Hematopoietic multipotent progenitor cell treated with erythropoietin and hydrocortisone succinate and interleukin-3 and kit ligand, for 6 days (in vitro differentiated cells): ENCODE measurements at regions not wholly inside any gene's neighbourhood (a gene's known extent, or its start where the extent isn't known, plus 50 kb on each side); places are given as distances from the start of the nearest gene placed in this dataset.
"Not testable (repeated sequence)": the region's sequence is repeated elsewhere in the genome, so short reads cannot be mapped to it uniquely, and the experiment has no call there.

Experiments used
- DNase-seq: peaks from one replicate; pipeline ENCODE4 v3.0.0-alpha.2; 2015

DNA sequence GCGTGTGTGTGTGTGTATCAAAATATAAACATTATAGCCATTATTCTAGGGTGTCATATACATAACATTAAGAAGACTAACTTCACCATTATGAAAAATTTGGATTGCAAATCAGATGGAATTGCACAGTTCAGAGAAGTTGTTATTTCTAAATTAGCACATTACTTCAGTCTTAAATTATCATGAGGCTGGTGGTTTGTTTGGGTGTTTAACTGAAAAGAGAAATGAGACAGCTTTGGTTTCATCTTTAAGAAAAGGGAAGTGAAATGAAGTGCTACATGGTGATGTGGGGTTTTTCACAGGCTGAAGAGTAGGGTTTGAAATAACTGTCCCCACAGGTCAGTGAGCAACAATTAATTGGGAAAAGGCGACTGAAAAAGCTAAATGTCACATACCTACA is 161.2 kb upstream of the XIRP2 start:
- peak; percentile 4 for DNase-seq

DNA sequence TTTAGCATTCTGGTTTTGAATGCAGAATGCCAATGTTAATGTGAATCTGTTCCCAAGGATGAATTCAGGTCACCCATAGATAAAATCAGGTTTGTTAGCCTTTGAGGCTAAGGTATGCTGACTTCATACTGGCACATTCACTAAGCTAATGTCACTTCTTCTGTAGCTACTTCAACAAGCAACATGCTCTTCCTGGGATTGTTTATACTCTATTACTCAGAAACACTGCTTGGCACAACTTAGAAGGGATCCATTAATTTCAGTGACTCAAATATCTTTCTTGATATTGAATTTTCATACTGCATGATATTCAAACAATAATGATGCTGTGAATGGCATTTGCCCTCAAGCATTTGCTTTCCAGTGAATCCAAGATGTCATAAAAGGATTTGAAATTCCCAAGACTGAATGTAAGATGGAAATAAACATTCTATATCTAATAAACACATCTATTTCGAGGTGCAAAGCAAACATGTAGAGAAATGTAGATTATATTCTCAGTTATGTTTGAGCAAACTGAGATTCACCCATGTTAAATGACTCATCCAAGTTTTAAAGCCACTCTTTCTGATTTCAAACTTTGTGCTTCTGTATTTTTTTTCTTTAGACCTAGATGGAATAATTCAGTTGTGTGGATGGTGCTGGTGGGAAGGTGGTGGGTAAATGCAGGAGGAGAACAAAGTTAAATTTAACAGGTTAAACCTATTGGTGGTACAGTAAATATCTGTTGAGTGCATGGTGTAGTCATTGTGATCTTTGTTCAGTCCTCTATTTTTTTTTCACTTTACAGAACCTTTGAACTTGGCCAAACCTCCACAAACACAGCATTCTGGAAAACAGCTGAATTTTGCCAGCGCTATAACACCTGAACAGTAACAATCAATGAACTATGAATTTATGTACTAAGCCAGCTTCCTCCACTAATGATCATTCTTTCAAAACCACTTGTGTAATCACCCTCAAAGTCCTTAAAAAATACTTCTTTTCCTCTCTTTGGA is 162.1 kb upstream of the XIRP2 start:
- no peak for DNase-seq

DNA sequence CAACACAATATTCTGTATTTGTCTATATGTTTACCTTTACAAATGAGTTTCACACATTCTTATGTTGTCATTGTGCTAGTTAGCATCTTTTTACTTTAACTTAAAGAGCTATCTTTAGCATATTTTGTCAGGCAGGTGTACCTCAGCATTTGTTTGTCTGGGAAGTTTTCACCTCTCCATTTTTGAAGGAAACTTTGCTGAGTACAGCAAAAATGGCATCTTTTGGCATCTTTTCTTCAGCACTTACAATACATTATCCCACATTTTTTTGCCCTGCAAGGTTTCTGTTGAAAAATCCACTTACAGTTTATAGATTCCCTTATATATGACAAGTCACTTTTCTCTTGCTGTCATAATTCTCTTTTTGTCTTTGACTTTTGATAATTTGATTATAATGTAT is 171.3 kb upstream of the XIRP2 start:
- DNase-seq: no peak

DNA sequence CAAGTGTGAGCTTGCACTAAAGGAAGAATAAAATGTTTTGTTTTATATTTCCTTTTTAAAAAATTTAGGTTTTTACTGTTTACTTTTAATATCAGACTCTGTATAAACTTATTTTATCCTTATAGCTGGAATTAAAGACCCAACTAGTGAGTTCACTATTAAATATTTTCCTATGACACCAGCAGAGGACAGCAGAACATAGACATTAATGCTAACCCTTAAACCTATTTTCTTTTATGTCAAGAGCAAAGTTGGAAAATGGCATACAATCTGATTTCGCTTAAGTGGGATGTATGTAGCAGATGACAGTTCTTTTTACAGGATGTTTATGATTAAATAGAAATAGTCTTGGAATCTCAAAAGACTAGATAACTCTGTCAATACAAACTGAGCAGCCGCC is 188.2 kb upstream of the XIRP2 start:
- DNase-seq: no peak

DNA sequence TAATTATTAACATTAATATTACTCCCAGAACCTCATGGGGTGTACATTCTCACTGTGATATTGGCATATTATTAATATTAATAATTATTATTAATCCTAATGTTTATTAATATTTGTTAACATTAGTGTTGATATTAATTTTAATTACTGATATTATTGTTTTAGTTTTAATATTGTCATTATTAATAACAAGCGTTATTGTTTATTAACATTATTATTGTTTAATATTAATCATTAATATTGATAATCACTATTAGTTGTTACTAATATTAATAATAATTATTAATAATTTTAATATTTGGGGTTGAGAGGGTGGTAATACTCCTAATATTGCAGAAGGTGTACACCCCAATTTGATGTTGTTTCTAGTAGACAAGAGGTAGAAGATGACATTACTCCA is 193.1 kb upstream of the XIRP2 start:
- DNase-seq: no peak

DNA sequence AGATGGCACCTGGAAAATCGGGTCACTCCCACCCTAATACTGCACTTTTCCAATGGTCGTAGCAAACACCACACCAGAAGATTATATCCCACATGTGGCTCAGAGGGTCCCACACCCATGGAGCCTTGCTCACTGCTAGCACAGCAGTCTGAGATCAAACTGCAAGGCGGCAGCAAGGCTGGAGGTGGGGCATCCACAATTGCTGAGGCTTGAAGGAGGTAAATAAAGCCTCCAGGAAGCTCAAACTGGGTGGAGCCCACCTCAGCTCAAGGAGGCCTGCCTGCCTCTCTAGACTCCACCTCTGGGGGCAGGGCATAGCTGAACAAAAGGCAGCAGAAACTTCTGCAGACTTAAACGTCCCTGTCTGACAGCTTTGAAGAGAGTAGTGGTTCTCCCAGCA is 192.0 kb upstream of the SCN7A start:
- not testable (repeated sequence) for DNase-seq

DNA sequence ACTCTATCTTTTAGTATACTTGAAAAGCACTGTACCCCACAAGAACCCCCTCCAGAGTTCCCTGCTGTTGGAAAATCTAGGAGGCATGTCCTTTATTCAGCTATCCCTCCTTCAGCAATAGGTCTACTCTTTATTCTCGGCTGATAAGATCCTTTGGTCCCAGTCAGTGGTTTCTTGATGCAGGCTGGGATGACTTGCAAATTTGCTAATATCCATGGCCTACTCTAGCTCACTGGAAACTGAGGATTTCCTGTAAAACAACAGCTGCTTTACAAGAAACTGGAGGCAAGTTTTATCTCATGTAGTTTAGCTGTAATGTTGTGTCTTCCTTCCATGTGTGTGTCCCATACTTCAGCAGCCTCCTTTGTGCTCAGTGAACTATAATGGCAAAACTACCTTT is 183.9 kb upstream of the SCN7A start:
- DNase-seq: peak; percentile 15

DNA sequence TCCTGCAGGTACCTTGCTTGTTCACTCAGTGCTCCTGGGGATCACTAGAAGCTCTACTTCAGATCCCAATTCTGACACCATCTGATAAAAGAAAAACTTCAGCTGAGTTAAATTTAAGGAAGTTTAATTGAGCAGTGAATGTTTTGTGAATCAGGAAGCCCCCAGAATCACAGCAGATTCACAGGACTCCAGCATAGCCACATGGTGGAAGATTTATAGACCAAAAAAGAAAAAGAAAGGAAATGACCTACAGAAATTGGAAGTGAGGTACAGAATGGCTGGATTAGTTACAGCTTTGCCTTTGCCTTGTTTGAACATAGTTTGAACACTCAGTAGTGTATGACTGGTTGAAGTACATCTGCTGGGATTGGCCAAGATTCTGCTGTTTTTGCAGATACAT is 182.7 kb upstream of the SCN7A start:
- DNase-seq: no peak

DNA sequence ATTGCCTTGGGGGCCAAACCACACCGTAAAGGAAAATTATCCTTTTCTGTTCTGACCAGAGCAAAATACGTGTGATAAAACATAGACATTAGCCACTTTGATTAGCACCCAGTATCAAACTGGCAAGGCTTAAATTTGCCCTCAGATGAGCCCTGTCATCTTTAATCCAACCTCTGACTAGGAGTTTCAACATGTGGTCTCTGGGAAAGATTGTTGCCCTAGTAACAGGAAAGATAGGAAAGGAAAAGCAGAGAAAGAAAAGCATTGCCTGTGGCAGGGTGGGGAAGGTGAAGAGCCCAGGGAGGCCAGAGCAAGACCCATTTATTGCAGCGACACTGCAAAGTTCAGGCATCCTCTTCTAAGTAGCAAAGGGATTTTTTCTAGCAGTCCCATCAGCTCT is 181.5 kb upstream of the SCN7A start:
- no peak for DNase-seq

DNA sequence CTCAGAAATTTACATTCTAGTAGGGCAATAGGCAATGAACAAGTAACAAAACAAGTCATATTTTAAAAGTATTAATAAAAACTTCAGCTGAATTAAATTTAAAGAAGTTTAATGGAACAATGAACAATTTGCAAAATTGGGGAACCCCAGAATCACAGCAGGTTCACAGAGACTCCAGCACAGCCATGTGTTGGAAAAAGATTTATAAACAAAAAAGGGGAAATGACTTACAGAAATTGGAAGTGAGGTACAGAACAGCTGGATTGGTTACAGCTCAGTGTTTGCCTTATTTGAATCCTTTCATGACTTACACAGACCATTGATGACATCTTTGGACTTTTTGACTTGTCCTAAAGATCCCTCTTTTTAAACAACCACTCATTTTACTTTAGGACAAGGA is 179.9 kb upstream of the SCN7A start:
- no peak for DNase-seq

DNA sequence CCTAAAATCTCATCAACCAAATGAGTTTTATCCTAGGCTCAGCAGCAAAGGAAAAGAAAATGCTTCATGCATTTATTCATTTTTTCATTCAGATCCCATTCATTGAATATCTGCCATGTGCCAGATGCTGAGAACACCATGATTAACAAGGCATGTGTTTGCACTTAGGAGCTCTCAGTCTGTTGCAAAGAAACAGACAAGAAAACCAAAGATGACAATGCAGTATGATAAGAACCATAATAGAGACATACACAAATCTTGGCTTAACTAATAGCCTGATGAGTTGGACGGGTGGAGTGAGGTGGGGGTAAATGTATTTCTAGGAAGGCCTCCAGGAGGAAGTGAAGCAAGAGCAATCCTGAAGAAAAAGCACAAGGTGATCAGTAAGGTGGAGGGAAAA is 177.8 kb upstream of the SCN7A start:
- DNase-seq: no peak

DNA sequence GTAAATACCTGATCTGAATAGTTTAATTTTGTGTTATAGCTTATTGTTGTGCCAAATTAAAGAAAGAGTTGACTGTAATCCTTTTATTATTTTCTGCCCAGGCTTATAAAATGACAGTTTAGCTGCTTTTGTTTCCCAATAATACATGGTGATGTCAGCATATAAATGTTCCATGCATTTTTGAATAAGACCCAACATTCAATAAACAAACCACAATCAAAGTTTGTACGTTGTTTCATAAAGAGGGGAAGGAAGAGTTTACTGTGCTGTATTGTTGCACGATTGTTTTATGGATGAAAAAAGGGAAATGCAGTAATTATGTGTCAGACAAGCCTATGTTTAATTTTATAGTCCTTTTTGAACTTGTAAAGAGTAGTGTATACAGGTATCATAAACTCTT is 177.2 kb upstream of the SCN7A start:
- DNase-seq: no peak

DNA sequence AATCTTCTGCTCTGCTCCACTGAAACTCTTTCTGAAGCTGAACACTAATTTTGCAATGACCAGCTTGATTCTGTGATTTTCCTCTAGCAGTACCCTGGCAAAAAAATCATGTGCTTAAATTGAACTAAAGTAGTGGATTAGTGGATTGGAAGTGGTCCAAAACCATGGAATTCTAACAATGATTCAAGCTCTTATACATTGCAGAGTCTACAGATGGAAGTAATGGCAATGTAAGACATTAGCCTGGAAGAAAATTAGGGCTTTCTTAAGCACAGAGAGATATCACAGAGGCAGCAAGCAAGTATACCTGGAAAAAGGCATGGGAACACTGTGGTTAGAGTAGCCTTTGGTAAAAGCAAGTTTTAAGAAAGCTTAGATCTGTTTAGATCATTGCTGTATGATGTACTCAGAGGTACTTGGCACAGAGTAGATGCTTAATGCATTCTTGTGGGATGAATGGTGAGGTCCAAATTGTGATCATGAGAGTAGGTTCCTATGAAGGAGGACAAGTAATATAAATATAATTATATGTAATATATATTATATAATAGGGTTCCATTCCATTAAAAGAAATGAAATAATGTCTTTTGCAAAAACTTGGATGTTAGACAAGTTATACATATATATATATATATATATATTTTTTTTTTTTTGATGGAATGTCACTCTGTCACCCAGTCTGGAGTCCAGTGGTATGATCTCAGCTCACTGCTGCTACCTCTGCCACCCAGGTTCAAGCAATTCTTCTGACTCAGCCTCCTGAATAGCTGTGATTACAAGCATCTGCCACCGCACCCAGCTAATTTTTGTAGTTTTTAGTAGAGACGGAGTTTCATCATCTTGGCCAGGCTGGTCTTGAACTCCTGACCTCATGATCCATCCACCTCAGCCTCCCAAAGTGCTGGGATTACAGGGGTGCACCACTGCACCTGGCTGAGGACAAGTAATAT is 172.2 kb upstream of the SCN7A start:
- DNase-seq: no peak

DNA sequence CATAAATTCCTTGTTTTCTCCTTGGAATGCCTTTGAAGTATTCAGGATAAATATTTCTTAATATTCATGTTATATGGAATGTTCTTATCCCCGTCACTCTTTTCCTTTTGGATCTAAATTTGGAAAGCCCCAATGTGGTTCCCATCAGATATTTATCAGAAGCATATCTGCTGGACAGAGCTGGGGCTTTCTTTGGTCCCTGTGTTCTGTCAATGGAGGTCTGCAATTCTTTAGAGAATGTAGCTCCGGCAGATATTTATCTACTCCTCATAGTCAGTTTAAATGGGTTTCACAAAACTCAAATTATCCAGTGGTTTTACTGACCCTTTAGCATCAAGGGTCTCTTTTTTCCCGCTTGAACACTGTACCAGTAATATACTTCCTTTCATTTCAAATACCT is 167.8 kb upstream of the SCN7A start:
- DNase-seq: no peak

DNA sequence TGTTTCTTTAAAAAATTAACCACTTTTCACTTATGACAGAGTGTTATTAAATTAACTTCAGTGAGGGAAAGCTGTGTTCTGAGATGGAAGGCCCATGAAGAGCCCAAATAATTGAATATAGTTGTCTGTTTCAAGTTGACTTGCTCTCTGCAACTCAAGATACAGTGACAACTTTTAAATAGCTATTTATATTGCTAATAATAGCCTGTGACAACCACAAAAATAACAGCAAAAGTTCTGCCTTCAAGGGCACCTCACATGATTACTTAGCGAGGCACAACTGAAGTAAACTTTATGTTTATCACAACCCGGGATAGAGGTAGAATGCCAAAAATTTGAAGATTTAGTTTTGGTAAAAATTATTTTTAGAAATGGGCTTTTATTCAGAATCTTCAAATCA is 167.3 kb upstream of the SCN7A start:
- no peak for DNase-seq

DNA sequence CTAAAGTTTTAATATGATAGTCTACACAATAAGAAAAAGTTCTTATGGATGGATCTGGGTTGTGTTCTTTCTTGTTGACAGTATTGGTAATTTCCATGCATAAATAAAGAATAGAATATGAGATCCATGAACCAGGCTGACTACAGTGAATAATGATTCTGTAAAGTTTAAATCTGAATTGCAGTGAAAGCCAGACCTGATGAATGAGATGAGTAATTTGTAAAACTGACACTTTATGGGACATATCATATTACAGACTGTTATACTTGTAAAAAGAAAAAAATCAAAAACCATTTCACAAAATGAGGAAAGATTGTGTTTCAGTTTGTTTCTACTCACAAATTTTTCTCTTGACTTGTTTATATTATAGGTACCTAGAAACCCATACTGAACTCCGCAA is 164.9 kb upstream of the SCN7A start:
- no peak for DNase-seq

DNA sequence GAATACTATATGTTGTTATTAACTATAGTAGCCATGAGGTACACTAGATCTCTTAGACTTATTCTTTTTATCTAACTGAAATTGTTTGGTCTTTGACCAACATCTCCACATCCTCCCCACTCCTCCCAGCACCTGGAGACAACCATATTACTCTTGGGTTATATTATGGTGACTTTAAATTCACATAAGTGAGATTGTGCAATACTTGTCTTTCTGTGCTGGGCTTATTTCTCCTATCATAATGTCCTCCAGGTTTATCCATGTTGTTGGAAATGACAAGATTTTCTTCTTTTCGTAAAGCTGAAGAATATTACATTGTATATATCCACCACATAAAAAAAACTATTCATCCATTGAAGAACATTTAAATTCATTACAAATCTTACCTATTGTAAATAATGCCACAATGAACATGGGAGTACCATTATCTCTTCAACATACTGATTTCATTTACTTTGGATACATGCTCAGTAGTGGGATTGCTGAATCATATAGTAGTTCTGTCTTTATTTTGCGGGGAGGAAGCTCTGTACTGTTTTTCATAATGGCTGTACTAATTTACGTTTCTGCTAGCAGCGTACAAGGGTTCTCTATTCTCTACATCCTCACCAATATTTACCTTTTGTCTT is 159.2 kb upstream of the SCN7A start:
- no peak for DNase-seq

DNA sequence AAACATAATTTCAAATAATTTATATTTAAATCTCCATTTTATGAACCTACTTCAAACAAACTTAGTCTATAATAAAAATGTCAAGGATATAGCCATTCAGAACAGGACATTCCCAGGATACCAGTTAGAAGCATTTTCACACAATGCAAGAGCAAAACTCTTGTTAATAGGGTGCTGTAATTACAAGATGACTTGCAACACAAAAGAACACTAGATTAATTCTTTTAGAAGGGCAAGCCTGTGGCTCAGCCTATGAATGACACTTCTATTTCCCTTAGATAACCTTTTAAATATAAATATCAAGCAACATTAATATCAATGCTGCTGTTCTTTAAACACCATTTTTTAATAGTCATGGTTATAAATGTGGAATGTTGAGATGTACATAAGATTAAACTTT is 157.9 kb upstream of the SCN7A start:
- DNase-seq: no peak

DNA sequence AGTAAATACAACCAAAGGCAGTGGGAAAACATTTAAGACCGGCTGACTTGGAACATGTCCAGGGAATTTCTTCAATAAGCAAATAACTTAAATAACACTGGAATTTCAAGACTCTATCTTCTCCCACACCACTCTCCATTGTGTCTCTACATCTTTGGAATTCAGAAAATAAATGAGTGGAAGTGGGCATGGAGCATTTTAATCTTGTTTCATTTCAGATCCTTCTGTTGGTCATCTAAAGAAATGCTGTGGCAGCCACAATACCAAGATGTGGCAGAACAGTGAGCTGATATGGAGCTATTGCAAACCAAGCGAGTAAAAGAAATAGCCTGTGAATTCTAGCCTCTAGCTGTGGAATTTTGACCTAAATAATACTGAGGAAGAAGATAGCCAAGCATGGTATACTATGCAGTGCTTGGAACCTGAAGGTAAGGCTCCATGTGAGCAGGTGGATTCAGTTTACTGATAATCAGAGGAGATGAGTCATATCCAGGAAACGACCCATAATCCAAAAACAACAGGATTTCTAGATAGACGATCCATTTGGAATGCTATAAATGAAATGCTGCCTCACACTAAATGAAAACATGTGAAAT is 157.1 kb upstream of the SCN7A start:
- no peak for DNase-seq

DNA sequence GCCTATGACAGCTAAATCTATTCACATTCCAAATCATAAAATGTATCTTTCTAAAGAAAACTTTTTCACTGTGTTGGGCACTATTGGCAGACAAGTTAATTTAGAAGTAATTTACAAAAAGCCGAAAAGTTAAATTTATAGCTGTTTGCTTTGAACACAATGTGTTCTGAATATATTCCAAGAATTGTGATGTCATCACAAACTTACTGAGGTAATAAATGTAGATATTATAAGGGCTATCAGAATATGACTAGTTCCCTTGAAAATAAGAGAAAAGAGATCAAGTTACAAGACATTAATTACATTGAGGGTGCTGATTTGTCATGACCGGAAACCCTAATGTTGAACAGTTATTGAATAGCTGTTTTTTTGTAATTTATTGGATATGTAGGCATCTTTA is 153.9 kb upstream of the SCN7A start:
- DNase-seq: no peak

DNA sequence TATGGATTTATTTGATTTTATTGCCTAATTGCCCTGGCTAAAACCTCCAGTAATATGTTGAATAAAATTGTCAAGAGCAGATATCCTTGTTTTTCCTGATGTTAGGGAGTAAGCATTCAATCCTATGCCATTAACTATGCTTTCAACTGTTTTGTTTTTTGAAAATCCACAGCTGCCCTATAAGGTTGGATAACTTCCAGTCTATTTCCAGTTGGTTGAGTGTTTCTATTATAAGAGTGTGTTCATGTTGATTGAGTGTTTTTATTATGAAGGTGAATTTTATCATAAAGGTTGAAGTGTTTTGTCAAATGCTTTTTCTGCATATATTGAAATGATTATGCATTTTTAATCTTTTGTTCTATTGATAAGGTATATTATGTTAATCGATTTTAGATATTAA is 149.9 kb upstream of the SCN7A start:
- no peak for DNase-seq

DNA sequence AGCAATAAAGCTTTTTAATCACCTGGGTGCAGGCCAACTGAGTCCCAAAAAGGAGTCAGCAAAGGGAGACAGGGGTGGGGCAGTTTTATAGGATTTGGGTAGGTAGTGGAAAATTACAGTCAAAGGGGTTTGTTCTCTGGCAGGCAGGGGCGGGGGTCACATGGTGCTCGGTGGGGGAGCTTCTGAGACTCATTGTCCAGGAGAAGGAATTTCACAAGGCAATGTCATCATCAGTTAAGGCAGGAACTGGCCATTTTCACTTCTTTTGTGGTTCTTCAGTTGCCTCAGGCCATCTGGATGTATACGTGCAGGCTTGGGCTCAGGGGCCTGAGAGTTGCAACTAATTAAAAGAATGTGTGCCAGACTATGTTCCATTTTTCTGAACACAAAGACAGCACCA is 147.5 kb upstream of the SCN7A start:
- not testable (repeated sequence) for DNase-seq

DNA sequence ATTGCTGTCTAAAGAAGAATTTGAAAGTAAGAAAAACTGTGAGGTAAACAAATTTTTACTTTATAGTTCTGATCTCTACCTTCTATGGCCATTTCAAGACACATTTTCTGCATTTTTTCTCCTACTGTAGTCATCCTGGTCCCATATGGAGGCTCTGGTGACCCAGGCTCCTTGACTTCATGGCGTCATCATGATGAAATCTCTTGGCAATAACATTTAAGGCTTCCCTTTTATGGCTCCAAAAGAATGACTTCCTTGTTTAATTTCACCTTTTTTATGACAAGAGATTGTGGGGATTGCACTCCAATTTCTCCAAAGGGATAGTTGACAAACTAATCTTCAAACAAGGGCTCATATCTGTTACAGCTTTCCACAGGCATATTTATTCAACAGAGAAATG is 143.0 kb upstream of the SCN7A start:
- DNase-seq: no peak
